ENCODE measurements at regions not wholly inside any gene's neighbourhood (a gene's known extent, or its start where the extent isn't known, plus 50 kb on each side); places are given as distances from the start of the nearest gene placed in this dataset.

DNA sequence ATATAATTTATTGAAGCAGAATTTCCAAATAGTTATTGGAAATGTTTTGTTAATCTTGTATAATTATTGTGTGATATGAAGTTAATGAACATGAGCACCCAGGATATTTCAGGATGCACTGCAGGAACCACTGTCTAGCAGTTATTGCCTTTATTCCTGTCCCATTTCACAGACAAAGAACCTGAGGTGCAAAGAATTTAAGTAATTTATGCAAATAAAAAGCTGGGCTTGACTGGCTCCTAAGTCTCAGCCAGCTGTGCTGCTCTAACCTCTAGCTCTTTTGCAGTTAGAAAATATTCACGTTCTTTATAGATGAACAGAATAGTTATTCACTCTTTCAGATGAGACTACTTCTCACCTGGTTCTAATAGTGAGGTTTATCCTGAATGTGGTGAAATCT, 50.0 kb upstream of the NUDT12 start:
- no CpG with 5 or more reads among the region's 1 CpG for WGBS, 2 experiments (ENCODE audit: extremely low coverage in 2 of 2, insufficient read length in 1 of 2)
- no peak for DNase-seq

More for the DNA sequence above, 50.0 kb upstream of the NUDT12 start:
- Histone ChIP-seq H3K4me1 (ENCODE audit: control insufficient read depth, insufficient read depth, low read length) (no peaks in the 10 kb centered on the region), H4K91ac (ENCODE audit: insufficient read depth, low read depth, low read length) (no peak overlapping the region), H2BK5ac (ENCODE audit: low read depth, low read length, poor library complexity, severe bottlenecking) (no peak overlapping the region), H2AFZ (replicated peaks; ENCODE audit: low read length, poor library complexity) (no peak overlapping the region), H3K4ac (ENCODE audit: low read depth, low read length) (no peak overlapping the region), H2BK120ac (ENCODE audit: low read depth, low read length) (no peak overlapping the region), H3K9ac (ENCODE audit: low read depth, low read length) (no peak overlapping the region), H3K18ac (ENCODE audit: low read depth, low read length) (no peak overlapping the region), H3K79me1 (ENCODE audit: low read depth in 1 of 2, low read length in 2 of 2) (no peaks in the 10 kb centered on the region), H3K9me1 (ENCODE audit: insufficient read depth, low read length) (no peaks in the 10 kb centered on the region), H3K56ac (ENCODE audit: extremely low read depth, insufficient read depth, low read length) (no peak overlapping the region), H3K14ac (replicated peaks; ENCODE audit: low read depth, low read length) (no peak overlapping the region), H3K4me3 (ENCODE audit: insufficient read depth, low read depth, low read length) (no peak overlapping the region), H2BK15ac (ENCODE audit: low read depth, low read length) (no peak overlapping the region), H3K23ac (ENCODE audit: low read depth, low read length) (no peak overlapping the region), H3K9me3 (ENCODE audit: control insufficient read depth, insufficient read depth, low read length) (no peaks in the 10 kb centered on the region), H3K27ac (ENCODE audit: insufficient read depth, low read length) (no peak overlapping the region), H3K36me3 (ENCODE audit: control insufficient read depth, insufficient read depth, low read length) (no peaks in the 10 kb centered on the region), H4K20me1 (ENCODE audit: insufficient read depth, low read length) (no peaks in the 10 kb centered on the region), H2BK20ac (ENCODE audit: low read depth, low read length) (no peak overlapping the region), H2AK9ac (replicated peaks; ENCODE audit: low read depth, low read length, poor library complexity) (no peak overlapping the region), H2AK5ac (ENCODE audit: low read depth, low read length) (no peak overlapping the region), H3K4me2 (ENCODE audit: low read depth, low read length) (no peak overlapping the region), H4K5ac (ENCODE audit: low read depth, low read length) (no peak overlapping the region), H3K27me3 (ENCODE audit: control insufficient read depth, insufficient read depth, low read length) (no peaks in the 10 kb centered on the region), H4K8ac (ENCODE audit: low read depth in 2 of 2, low read length in 2 of 2) (no peak overlapping the region)
- dilution Hi-C loops (cut with HindIII; ENCODE audit: low sequenced_read_pairs, unreplicated experiment): no loop called here
- intact Hi-C loops (cut with micrococcal nuclease): no loop called here
- POLR2A ChIA-PET (ENCODE audit: unreplicated experiment): interaction anchor here (0.7 kb wide), 1 partner anchor 300 kb away, joined by 3 read pairs; no protein-coding TSS in a partner anchor
- TF ChIP-seq RCOR1 (IDR thresholded peaks at IDR 0.05; ENCODE audit: insufficient replicate concordance, low read length) (no peak), MAZ (IDR thresholded peaks at IDR 0.05; ENCODE audit: borderline replicate concordance, low read depth, low read length) (no peak), MAFK (IDR thresholded peaks at IDR 0.05; ENCODE audit: low read depth, low read length) (no peak), SMC3 (IDR thresholded peaks at IDR 0.05; ENCODE audit: low read depth, low read length) (no peak), RAD21 (IDR thresholded peaks at IDR 0.05; ENCODE audit: low read length) (no peak), CEBPB (IDR thresholded peaks at IDR 0.05; ENCODE audit: low read depth, low read length) (no peak)
- TF ChIP-seq, protein P1, sequence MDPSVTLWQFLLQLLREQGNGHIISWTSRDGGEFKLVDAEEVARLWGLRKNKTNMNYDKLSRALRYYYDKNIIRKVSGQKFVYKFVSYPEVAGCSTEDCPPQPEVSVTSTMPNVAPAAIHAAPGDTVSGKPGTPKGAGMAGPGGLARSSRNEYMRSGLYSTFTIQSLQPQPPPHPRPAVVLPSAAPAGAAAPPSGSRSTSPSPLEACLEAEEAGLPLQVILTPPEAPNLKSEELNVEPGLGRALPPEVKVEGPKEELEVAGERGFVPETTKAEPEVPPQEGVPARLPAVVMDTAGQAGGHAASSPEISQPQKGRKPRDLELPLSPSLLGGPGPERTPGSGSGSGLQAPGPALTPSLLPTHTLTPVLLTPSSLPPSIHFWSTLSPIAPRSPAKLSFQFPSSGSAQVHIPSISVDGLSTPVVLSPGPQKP (IDR thresholded peaks at IDR 0.05; ENCODE audit: borderline replicate concordance, low read depth, low read length): no peak
- TF ChIP-seq, protein P2, sequence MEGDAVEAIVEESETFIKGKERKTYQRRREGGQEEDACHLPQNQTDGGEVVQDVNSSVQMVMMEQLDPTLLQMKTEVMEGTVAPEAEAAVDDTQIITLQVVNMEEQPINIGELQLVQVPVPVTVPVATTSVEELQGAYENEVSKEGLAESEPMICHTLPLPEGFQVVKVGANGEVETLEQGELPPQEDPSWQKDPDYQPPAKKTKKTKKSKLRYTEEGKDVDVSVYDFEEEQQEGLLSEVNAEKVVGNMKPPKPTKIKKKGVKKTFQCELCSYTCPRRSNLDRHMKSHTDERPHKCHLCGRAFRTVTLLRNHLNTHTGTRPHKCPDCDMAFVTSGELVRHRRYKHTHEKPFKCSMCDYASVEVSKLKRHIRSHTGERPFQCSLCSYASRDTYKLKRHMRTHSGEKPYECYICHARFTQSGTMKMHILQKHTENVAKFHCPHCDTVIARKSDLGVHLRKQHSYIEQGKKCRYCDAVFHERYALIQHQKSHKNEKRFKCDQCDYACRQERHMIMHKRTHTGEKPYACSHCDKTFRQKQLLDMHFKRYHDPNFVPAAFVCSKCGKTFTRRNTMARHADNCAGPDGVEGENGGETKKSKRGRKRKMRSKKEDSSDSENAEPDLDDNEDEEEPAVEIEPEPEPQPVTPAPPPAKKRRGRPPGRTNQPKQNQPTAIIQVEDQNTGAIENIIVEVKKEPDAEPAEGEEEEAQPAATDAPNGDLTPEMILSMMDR (conservative IDR thresholded peaks at IDR 0.05; ENCODE audit: low read depth, low read length): no peak
- in situ Hi-C loops (cut with MboI; ENCODE audit: low sequenced_read_pairs): no loop called here
- no peak for ATAC-seq (ENCODE audit: low read depth)
- BruUV-seq (replicated peaks): no TSS peak
- CTCF ChIA-PET: no interaction called here

Measured in IMR-90 (cell line).